Hypothalamus (tissue), 51 donors: ENCODE measurements at regions not wholly inside any gene's neighbourhood (a gene's known extent, or its start where the extent isn't known, plus 50 kb on each side); places are given as distances from the start of the nearest gene placed in this dataset.

Experiments used
- DNase-seq, 51 donors: peaks; one replicate each; lab custom pipeline; 2025; lab: John Stamatoyannopoulos, UW

DNA sequence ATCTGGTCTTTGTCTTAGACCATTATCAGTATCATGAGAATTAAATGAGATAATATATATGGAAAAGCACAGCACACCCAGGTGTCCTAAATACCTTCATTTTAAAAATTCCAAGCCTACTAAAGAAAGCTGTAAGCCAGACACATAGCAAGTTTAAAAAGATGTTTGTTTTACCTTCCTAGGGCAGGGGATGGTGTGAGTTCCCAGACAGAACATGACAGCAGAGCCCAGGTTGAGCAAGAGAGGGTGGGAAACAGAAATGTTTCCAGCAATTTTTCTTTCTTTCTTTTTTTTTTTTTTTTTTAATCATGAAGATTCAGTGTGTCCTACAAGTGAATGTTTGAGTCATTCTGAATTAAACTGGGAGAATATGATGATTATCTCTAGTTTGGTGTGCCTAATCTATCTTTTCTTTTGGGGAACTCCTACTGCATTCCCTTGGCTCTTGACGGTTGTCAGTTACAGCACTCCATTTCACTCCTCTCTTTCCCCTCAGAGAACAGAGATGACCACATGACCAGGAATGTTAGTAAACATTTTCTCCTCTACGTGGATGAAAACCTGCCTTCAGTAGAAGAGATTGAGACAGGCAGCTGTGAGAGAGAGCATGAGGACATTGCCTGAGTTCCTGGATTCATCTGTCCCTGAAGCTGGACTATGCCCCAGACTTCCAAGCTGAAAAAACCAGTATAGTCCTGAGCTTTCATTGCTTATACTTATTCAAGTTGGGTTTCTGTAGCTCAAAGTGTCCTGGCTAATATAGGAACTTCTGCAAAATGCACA is 54.5 kb upstream of the ARL14 start:
- DNase-seq: no peak

DNA sequence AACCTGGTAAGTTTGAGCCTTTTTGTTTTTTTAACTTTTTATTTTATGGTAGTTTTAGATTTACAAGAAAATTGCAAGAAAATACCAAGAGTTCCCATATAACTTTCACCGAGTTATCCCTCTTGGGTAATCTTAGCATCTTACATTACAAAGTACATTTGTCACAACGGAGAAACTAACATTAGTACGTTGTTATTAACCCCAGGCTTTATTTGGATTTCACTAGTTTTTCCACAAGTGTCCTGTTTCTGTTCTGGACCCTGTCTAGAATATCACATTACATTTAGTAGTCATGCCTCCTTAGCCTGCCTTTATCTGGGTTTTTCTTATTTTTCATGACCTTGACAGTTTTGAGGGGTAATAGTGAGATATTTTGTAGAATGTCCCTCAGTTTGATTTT is 53.5 kb upstream of the KPNA4 start:
- DNase-seq: no peak

DNA sequence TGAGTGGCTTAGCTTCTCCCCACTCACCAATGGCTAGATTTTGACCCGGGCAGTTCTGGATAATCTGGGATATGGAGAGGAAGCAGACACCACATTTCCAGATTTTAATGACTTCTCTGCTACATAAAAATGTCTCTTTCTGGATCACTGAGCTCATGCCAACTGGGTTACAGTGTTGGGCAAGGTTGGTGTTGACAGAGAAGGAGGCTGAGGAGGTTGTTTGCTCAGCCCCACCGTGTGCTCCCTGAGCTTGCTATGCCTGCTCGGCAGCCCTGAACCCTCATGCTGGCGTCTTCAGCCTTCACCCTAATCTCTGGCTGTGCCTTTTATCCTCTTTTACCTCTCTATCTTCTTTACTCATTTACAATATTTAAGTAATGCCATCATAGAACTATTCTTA is 53.0 kb upstream of the KPNA4 start:
- no peak for DNase-seq

DNA sequence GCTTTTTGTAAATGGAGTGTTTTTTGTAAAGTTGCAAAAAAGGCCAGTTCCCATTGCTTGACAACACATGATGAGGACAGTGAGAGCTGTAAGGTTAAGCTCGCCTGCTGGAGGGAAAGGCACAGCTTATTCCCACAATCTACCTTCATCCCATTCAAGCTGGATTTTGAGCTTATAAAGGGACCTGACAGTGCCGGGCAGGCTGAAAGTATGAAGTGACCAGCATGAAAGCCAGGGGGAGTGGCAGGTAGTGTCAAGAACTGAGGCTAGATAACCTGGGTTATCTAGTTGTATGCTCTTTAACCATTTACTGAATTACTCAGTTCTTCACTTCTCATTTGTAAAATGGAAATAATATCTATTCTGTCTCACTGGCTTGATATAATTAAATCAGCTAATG is 52.3 kb upstream of the KPNA4 start:
- DNase-seq: no peak

DNA sequence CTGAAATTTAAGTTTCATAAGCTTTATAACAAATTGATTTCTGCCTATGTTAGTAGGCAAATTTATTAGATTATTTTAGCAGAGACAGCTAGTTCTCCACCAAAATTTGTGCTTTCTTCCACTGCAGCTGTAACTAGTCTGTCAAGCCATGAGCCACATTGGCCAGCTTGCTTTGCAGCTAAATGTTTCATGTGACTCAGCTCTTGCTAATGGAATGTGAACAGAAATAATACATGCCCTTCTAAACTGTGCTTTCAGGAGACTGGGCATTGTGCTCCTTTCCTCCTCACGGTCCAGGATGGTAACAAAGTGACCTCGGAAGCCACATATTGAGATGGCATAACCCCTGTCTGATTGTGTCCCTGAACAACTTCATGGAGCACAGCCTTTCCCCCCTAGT is 51.3 kb upstream of the KPNA4 start:
- DNase-seq: peak in 2 of 51 donors; percentile 0 to 3

DNA sequence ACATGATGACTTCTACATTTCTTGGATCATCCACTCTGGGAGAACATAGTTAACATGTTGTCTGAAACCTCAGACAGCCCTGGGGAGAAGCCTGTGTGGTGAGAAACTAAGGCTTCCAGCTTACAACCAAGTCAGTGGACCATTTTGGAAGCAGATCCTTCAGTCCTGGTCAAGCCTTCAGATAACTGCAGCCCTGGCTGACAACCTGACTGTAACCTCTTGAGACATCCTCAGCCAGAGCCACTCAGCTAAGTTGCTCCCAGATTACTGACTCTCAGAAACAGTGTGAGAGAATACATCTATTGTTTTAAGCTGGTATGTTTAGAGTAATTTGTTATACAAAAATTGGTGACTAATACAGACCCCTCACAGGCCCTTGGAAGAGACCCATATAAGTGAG is 50.9 kb upstream of the KPNA4 start:
- no peak for DNase-seq
